ENCODE measurements at regions not wholly inside any gene's neighbourhood (a gene's known extent, or its start where the extent isn't known, plus 50 kb on each side); places are given as distances from the start of the nearest gene placed in this dataset.

DNA sequence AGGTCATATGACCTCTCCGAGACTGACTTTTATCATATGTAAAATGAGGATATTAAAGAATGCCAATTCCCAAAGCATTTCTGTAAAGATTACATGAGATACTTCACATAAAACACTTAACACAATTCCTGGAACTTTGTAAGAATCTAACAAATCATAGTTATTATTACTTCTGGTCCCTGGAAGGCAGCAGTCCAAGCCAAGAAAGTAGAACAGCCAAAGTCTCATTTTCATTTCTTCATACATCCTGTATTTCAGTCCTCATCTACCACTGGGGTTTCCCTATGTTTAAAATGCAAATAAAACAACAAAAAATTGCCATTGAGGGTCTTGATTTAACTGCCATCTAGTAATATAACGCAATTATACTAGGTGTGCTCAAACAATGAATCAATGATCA, 179.5 kb downstream of the MARCHF11 start:
- TF ChIP-seq YY1 (IDR thresholded peaks at IDR 0.05; ENCODE audit: insufficient read depth, insufficient read length) (no peak), SUZ12 (IDR thresholded peaks at IDR 0.05; ENCODE audit: extremely low read depth, insufficient read depth, insufficient read length) (no peak)
